Left hindlimb (tissue), 1 donor: ENCODE measurements at regions not wholly inside any gene's neighbourhood (a gene's known extent, or its start where the extent isn't known, plus 50 kb on each side); places are given as distances from the start of the nearest gene placed in this dataset.

ENCODE experiments used
- DNase-seq: peaks from one replicate; pipeline ENCODE4 v3.0.0-alpha.2; 2018

GRCh38 chr6:153872946-153873345 lies 166.1 kb upstream of the OPRM1 start:
- DNase-seq: no peak

- no peak for DNase-seq
Measured at GRCh38 chr6:153862927-153863326, 176.1 kb upstream of the OPRM1 start.

- DNase-seq: no peak
Measured at GRCh38 chr6:153862139-153862538, 176.9 kb upstream of the OPRM1 start.

- DNase-seq: no peak
Measured at GRCh38 chr6:153858529-153858928, 180.5 kb upstream of the OPRM1 start.

GRCh38 chr6:153856929-153857376 lies 182.1 kb upstream of the OPRM1 start:
- no peak for DNase-seq

- no peak for DNase-seq
Measured at GRCh38 chr6:153852481-153852880, 186.6 kb upstream of the OPRM1 start.

- DNase-seq: no peak
Measured at GRCh38 chr6:153852034-153852433, 187.0 kb upstream of the OPRM1 start.

GRCh38 chr6:153849072-153849779 lies 189.8 kb upstream of the OPRM1 start:
- no peak for DNase-seq

- no peak for DNase-seq
Measured at GRCh38 chr6:153843420-153843819, 195.6 kb upstream of the OPRM1 start.

- DNase-seq: no peak
Measured at GRCh38 chr6:153842491-153842890, 196.5 kb upstream of the OPRM1 start.

GRCh38 chr6:153840039-153840850 lies 198.8 kb upstream of the OPRM1 start:
- DNase-seq: no peak

GRCh38 chr6:153832543-153832942 lies 206.5 kb upstream of the OPRM1 start:
- DNase-seq: no peak

- DNase-seq: no peak
Measured at GRCh38 chr6:153831350-153832078, 207.5 kb upstream of the OPRM1 start.

- DNase-seq: no peak
Measured at GRCh38 chr6:153817173-153817572, 221.9 kb upstream of the OPRM1 start.

- no peak for DNase-seq
Measured at GRCh38 chr6:153816366-153816765, 222.7 kb upstream of the OPRM1 start.

GRCh38 chr6:153814136-153814535 lies 224.9 kb upstream of the OPRM1 start:
- no peak for DNase-seq

- DNase-seq: no peak
Measured at GRCh38 chr6:153804755-153805330, 234.2 kb upstream of the OPRM1 start.

GRCh38 chr6:153801917-153802316 lies 237.1 kb upstream of the OPRM1 start:
- no peak for DNase-seq

- DNase-seq: no peak
Measured at GRCh38 chr6:153800580-153801188, 238.4 kb upstream of the OPRM1 start.

GRCh38 chr6:153790876-153791473 lies 248.1 kb upstream of the OPRM1 start:
- DNase-seq: no peak

- DNase-seq: no peak
Measured at GRCh38 chr6:153790048-153790447, 249.0 kb upstream of the OPRM1 start.

GRCh38 chr6:153787341-153787606 lies 251.8 kb upstream of the OPRM1 start:
- no peak for DNase-seq

GRCh38 chr6:153781306-153781705 lies 257.7 kb upstream of the OPRM1 start:
- no peak for DNase-seq
